Astrocyte of the hippocampus (primary cell): ENCODE measurements at regions not wholly inside any gene's neighbourhood (a gene's known extent, or its start where the extent isn't known, plus 50 kb on each side); places are given as distances from the start of the nearest gene placed in this dataset.
"Not testable (repeated sequence)": the region's sequence is repeated elsewhere in the genome, so short reads cannot be mapped to it uniquely, and the experiment has no call there.

ENCODE experiments used
- DNase-seq: peaks from one replicate; pipeline ENCODE4 v3.0.0; 2011; ENCODE audit warnings: low read depth, low spot score

DNA sequence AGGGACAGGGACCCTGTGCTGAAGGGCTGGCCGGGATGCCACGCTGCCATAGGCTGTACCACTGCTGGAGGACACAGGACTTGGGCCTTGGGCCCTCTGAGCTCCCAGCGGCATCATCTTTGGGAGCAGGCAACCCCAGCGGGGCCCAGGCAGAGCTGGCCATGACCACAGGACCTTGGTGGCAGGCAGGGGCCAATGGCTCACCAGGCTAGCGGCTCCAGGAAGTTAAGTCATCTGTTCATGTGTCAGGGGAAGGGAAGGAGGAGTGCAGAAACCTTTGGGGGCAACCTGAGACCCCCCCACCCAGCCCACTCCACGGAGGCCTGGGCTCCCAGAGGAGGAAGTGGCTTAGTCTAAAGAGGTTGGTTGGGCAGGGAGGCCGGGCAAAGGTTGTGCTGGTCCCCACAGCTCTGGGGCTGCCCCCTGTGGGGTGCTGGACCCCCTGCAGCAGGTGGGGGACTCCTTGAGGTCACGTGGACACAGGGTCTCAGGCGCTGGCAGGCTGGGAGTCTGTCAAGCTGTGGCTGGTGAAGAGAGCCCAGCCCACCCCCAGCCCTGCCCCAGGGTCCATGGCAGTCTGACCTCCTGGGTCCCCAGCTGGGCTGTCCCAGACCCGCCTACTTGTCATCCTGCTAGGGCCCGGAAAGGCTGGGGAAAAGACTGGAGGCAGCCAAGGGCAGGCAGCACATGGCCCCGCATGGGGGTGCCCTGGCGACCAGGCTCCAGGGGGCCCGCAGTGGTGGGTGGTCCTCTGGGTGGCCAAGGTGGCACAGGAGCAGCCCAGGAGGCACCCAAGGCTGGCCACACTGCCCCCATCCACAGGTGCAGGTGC is 184.3 kb downstream of the IGLL1 start:
- DNase-seq, result no peak

DNA sequence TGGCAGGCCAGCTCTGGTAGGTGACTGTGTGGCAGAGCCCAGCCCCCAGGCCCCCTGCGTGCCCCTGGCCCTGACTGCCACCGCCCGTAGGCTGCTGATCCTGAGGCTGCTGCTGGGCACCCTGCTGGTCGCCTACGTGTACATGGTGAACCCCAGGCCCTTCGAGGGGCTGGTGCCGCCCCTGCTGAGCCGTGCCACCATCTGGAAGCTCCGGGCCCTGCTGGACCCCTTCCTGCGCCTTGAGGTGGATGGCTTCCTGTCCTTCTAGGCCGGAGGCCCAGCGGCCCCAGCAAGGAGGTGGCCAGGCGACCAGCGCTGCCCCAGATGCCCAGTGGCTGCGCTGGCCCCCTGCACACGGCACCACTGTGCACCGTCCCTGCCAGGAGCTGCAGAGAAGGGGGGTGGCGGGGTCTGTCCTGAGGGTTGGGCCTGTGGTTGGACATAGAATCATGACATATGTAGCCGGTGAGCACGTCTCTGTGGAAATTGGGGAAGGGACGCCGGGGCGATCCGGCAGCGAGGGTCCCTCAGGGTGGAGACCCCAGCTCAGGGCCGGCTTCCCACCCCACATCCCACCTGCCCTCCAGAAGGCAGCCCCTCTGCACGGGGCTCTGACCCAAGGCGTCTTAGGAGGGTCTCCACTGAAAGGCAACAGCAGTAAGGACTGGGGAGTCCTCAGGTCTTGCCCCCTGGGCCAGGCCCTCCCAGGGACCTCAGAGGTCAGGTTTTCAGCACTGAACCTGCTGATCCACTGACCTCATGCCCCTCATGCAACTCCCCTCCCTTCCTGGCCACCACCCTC is 185.4 kb downstream of the IGLL1 start:
- no peak for DNase-seq

DNA sequence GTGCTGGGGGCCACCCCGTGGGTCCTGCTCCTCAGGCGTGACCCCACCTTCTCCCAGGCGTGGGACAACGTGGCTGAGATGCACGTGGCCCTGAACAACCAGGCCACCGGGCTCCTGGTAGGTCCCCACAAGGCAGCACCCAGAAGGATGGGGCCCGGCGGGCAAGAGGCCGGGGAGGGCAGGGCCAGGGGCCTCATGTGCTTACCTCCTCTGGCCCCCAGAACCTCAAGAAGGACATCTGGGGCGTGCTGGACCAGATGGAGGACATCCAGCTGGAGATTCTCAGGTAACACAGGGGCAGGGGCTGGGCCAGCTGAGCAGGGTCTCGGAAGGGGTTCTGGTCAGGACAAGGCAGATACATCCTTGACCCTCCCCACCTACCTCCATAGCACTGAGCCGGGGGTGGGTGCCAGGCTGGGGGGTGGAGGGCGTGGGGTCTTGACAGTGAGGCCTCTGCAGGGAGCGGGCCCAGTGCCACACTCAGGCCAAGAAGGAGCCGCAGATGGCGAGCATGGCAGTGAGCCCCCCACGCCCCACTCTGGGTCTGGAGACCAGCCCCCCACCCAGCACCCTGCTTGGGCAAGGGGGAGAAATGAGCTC is 186.3 kb downstream of the IGLL1 start:
- no peak for DNase-seq

DNA sequence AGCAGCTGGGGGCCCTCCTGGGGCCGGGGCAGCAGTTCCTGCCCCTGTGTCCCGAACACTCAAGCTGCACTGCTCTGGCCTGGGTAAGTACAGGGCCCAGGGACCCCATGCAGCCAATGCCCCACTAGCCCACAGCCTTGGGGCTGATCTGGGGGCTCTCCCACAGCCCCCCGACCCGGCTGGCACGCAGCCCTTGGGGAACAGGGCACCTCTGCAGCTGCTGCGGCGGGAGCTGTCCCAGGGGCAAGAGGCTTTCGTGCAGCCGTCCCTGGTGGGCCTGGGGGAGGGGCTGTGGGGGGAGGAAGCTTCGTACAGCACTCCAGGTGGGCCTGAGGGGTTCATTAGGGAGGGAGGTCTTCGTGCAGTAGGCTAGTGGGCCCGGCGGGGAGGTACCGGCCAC is 186.9 kb downstream of the IGLL1 start:
- not testable (repeated sequence) for DNase-seq

DNA sequence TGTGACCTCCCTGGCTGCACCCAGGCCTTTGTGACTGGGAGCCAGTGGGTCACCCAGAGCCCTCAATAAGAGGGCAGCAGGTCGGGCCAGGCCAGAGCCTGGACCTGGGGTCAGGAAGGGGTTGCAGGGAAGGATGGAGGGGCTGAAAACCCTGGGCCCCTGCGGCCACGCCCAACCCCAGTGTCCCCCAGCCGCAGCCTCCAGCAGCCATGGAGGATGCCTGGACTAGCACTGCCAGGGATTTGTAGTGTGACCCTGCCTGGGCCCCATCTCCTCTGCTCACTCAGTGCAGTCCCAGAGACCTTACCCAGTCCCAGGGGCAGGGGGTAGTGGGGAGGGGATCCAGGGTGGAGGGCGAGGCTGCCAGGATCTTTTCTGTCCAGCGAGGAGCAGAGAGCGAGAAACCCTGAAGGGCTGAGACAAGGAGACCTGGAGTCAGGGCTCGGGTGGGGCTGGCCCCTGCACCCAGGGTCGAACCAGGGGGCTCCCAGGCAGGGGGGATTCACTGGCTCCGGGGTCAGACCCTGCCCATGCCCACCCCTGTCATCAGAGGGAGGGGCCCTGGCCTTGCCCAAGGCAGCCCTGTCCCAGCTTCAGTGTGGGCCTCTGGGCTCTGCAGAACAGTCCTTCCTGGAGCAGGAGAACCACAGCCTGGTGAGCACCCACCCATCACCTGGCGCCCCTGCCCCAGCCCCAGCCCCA is 187.5 kb downstream of the IGLL1 start:
- no peak for DNase-seq

DNA sequence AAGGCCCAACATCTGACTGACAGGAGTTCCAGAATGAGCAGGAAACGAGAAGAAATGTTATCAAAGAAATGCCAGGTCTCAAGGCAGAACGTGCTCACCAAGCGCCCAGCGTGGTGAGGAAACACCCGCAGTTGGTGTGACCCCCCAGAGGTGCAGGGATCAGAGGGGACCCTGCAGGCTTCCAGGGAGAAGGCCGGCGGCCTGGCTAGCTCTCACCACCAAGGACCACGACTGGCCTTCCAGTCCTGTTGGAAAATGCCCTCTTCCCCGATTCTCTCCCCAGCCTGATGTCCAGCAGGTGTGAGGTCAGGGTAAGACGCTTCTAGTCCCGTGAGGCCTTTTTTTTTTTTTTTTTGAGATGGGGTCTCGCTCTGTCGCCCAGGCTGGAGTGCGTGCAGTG is 189.1 kb downstream of the IGLL1 start:
- no peak for DNase-seq

DNA sequence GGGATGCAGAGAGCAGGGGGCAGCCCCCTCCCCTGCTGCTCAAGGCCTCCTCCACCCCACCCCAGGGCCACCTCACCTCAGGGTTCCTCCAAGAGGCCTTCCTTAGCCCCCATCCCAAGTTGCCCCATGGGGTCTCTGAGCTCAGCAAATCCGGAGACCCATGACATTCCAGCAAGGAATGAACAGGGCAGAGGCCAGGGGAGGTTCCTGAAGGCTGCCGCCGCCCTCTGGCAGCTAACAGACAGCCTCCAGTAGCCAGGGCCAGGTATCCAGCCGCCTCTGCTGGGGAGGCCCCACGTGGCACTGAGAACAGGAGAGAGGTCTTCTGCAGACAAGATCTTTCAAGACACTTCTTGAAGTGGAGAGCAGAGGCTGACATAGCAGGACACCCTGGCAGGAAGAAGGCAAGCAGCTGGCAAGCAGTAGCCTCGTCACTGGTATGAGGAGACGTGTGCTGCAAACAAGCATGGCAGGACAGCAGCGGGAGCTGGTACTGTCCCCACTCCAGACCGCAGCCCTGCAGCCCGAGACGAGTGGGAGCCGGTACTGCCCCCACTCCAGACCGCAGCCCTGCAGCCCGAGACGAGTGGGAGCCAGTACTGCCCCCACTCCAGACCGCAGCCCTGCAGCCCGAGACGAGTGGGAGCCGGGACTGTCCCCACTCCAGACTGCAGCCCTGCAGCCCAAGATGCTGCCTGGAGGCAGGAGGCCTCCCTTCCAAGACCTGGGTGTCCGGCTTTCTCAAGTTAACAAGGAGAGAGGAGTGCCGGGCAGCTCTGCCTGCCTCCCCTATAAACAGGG is 190.6 kb downstream of the IGLL1 start:
- no peak for DNase-seq

DNA sequence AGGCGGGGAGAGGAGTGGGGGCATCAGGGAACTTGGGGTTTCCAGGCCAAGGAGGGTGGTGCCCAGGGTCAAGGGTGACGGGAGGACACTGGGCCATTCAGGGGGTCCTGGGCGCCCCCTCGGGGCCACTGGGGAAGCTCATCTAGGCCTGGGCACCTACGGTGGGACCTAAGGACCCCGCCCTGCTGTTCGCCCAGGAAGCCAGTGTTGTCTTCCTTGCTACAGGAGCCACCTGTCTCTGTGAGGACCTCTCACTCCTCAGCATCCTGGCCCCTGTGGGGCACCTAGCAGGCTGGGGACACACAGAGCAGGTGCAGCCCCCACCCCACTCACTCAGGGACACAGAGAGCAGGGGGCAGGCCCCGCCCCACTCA is 191.6 kb downstream of the IGLL1 start:
- no peak for DNase-seq

DNA sequence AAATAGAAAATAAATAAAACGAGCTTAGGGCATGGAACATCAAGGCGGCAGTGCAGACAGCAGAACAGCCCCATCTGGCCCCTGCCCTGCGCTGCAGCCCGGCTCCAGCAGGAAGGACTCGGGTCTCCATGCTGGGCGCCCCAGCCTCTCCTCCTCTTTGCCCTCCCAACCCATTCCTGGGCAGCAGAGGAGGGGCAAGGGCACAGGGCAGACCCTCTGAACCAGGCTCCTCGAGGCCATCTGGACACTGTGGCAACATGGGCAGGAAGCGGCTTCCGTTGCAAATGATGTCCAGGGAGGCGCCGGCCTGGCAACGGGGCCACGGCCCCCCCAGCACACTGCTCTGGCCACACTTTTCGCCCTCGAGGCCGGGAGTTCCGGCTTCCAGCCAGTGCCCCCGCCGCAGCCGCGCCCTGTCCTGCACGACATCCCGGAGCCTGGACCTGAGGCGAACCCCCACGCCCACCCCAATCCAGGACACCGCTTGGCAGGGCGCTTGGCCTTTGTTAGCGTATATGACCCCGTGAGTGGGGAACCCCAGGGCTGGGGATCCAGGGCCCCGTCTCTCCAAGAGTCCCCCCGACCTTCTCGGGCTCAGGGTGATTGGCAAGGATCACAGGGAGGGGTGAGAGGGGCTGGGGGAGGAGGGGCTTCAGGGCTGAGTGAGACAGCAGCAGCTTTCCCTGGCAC is 192.1 kb downstream of the IGLL1 start:
- no peak for DNase-seq

DNA sequence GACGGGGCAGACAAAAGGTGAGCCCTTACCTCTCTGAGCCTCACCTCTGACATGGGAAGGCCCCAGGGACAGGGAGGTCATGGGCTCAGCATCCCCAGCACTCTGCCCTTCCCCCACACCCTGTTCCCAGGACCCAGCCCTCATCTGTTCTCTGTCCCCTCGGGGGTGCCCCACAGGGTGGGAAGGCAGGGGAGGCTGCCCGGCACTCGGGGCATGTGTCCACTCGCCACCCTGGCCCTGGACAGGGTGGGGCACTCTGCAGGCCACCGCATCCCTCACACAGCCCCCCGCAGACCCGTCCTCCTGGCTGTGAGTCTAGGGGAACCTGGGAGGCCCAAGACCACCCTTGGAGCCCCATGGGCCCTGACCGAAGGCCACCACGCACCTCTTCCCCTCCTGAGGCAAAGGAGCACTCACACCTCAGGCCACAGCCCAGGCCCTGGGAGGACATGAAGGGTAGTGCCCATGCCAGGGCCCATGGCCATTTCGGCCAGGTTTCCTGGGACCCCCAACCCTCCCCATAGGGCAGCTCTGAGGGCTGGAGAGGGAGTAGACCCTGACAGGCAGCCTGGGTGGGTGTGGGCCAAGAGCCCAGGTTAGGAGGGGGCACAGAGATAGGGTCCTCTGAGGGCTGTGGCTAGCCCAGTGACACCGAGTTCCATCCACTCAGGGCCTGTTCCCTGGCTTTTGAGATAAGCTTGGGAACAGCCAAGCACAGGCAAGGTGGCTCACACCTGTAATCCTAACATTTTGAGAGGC is 193.1 kb downstream of the IGLL1 start:
- DNase-seq, result no peak

DNA sequence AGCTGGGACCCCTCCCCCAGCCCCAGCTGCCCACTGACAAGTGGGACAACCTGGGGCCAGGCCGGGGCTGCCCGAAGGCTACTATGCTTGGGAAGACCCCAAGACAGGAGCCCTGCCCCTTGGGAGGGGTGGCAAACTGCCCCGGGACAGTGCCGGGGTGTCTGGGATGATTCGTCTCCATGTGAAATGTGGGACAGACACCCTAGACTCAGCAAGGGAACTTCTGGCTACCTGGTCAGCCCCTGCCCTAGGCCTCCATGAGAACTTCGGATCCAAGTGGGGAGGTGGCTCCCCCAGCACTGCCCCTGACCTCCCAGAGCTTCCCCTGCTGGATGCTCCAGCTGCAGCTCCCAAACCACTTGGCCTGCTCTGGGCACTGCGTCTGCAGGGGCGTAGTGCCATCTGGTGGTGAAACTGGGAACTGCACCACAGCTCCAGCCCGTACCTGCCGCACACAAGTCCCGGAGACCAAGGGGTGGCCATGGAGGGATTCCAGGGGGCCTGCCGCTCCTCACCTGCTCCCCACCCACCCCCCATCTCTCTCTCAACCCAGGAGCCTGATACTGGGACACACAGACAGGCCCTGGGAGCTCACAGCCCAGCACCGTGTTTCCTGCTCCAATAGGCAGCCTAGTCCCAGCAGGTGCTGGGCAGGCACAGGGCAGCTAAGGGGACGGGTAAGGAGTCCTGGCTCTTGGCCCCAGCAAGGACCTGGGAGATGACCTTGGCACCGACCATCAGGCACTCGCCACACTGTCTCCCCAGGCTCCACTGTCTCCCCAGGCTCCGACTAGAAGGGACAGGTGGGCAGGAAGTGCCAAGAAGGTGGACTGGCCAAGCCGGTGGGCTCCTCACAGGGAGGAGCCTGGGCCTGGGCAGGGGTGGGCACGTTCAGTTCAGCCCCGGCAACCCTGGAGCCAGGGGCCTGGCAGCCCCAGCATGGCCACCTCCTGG is 194.1 kb downstream of the IGLL1 start:
- DNase-seq, result peak; percentile 91

DNA sequence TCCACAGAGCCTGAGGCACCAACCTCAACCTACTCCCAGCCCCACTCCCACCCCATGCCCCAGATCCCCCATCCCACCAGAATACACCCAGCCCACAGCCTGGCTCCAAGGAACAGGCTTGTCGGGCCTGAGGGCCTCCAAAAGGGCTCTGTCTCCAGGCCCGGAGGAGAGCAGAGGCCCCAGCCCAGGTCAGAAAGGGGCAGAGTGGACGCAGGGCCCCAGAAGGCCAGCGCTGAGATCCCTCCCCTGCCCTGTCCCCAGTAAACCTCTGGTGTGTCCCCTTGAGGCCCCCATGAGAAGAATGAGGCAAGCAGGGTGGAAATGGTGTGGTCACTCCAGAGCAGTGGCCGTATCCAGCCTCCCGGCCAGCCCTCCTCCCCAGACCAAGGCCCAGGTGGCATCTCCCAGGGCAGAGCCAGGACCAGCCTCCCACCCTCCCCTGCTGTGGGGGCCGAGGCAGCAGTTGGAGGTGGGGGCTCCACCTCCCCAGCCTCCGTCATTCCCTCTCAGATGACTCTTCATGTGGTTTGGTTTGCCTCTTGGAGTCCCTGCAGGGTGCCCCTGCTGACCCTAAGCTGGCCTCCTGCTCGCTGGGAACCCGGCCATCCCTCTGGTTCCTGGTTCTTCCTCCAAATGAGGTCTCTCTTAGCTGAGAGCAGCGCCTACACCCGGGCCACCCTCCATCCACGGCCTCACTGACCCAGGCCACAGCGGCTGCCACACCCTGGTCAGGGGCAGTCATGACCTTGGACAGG is 195.0 kb downstream of the IGLL1 start:
- DNase-seq, result no peak

DNA sequence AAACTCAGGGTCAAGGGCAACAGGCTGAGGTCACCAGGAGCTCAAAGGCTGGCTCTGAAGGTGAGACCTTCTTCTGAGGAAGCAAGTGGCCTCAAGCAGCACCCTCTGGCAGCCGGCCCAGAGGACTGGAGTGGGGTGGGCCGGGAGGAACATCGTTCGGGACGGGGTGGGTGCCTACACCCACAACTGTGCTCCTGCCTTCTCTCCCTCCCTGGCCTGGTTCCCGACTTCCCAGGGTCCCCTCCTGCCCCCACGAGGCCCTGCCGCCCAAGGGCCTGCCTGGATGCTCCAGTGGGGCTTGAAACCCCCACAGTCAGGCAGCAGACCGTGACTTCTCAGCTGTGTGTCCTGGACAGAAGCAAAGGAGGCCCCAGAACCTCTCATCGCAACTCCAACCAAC is 195.7 kb downstream of the IGLL1 start:
- no peak for DNase-seq

DNA sequence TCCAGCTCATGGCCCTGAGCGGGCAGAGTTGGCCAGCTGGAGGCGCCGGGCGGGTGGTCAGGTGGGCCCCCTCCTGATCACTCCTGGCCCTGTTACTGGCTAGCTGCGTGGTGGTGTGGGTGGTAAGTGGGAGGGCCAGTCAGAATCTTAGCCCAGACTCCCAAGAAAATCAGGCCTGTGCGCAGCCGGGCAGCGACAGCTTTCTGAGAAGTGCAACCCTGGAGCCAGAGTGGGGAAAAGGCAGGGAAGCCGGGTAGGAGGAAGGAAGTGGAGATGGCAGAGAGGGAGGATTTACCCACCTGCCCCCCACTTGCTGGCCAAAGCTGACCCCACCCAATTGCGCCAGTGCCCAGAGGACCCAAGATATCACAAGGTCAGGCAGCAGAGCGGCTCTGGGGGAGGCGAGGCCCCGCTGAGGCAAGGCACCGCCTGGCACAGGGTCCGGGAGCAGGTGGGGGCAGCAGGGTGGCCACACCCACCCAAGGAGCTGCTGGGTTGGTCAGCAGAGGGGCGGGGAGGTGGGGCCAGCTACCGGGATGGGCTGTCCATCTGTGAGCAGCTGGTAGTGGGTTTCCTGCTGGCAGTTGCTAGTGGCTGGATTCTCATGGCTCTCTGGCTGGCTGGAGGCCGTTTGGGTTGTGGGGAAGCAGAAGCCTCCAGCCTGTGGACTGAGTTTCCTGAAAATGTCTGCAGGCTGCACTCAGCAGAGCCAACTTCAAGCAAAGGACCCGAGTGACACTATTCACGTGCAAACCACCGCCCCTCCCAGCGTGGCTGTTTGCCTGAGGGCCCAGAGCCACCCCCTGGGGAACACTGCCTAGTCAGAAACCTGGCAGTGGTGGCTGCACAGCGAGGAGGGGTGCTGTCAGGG is 196.4 kb downstream of the IGLL1 start:
- no peak for DNase-seq

DNA sequence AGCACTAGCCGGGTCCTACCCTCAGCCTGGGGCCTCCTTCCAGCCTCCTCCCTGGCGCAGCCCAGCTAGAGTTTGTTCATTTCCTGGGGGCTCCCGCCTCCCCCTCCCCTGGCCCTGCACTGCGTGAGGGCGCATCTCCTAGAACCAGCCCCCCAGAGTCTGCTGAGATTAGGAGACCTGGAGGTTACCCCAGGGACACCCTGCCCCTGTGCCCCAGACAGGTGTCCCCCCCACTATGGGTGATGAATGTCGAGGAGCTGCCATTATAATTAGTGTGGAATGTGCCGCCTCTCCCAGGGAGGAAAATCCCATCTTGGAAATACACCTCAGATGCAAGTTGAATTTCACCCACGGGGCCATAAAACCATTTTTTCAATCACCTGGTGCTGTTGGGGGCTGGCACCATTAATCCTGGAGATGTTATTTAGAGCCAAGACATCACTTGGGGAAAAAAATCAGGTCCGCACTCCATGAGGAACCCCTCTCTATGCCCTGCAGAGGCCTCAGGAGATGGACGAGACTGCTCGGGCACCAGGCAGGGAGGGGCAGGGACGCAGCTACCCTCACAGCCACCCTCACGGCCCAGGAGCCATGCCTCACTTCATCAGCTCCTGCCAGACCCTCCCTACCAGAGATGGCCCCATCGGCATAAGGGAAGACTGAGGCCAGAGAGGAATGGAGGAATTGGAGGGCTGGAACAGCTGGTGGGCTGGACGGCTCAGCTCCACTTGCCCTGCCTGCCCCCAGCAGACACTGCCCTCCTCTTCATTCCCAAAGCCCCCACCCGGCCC is 197.5 kb downstream of the IGLL1 start:
- DNase-seq, result no peak
